ENCODE measurements at regions not wholly inside any gene's neighbourhood (a gene's known extent, or its start where the extent isn't known, plus 50 kb on each side); places are given as distances from the start of the nearest gene placed in this dataset.

GRCh38 chr3:177545964-177546363, 348.7 kb upstream of the TBL1XR1 start:
- DNase-seq: no peak

GRCh38 chr3:177547711-177548350, 350.5 kb upstream of the TBL1XR1 start:
- DNase-seq: no peak

GRCh38 chr3:177550667-177551066, 353.4 kb upstream of the TBL1XR1 start:
- no peak for DNase-seq

GRCh38 chr3:177551431-177551836, 354.2 kb upstream of the TBL1XR1 start:
- DNase-seq: peak; percentile 63

GRCh38 chr3:177552051-177552450, 354.8 kb upstream of the TBL1XR1 start:
- peak; percentile 85 for DNase-seq

GRCh38 chr3:177553012-177553411, 355.7 kb upstream of the TBL1XR1 start:
- no peak for DNase-seq

- no peak for DNase-seq
Observed at GRCh38 chr3:177553579-177553978, 356.3 kb upstream of the TBL1XR1 start.

GRCh38 chr3:177554895-177555759, 357.8 kb upstream of the TBL1XR1 start:
- peak; percentile 21 for DNase-seq

GRCh38 chr3:177557548-177557947, 360.3 kb upstream of the TBL1XR1 start:
- DNase-seq: peak; percentile 50

GRCh38 chr3:177561365-177561764, 364.1 kb upstream of the TBL1XR1 start:
- DNase-seq: no peak

- DNase-seq: no peak
Observed at GRCh38 chr3:177561769-177562392, 364.6 kb upstream of the TBL1XR1 start.

GRCh38 chr3:177563243-177563780, 366.0 kb upstream of the TBL1XR1 start:
- no peak for DNase-seq

- no peak for DNase-seq
Observed at GRCh38 chr3:177563792-177564191, 366.5 kb upstream of the TBL1XR1 start.

GRCh38 chr3:177565981-177566380, 368.7 kb upstream of the TBL1XR1 start:
- DNase-seq: no peak

- no peak for DNase-seq
Observed at GRCh38 chr3:177567833-177568232, 370.6 kb upstream of the TBL1XR1 start.

- no peak for DNase-seq
Observed at GRCh38 chr3:177569193-177569592, 371.9 kb upstream of the TBL1XR1 start.

- peak; percentile 16 for DNase-seq
Observed at GRCh38 chr3:177569875-177570657, 372.8 kb upstream of the TBL1XR1 start.

GRCh38 chr3:177571271-177571943, 374.1 kb upstream of the TBL1XR1 start:
- DNase-seq: peak; percentile 81

GRCh38 chr3:177571944-177572315, 374.6 kb upstream of the TBL1XR1 start:
- no peak for DNase-seq

- DNase-seq: no peak
Observed at GRCh38 chr3:177574222-177574856, 377.1 kb upstream of the TBL1XR1 start.

- DNase-seq: no peak
Observed at GRCh38 chr3:177576746-177577145, 379.5 kb upstream of the TBL1XR1 start.

GRCh38 chr3:177578488-177578887, 381.2 kb upstream of the TBL1XR1 start:
- DNase-seq: no peak

Measured in NCI-H82 (cell line).